Mesothelial cell of epicardium (in vitro differentiated cells): ENCODE measurements at regions not wholly inside any gene's neighbourhood (a gene's known extent, or its start where the extent isn't known, plus 50 kb on each side); places are given as distances from the start of the nearest gene placed in this dataset.
"Not testable (repeated sequence)": the region's sequence is repeated elsewhere in the genome, so short reads cannot be mapped to it uniquely, and the experiment has no call there.

Experiments
- DNase-seq, 2 experiments: peaks; one replicate each; pipeline ENCODE4 v3.0.0; 2021; ENCODE audit warnings: low spot score in 2 of 2; ENCODE audit not compliant: unreplicated experiment in 2 of 2
- H3K27ac Mint-ChIP-seq: 2 replicates; pipeline ENCODE4 v1.8.0; 2021; ENCODE audit warnings: mixed read lengths
- H3K27me3 Mint-ChIP-seq: 2 replicates; pipeline ENCODE4 v1.8.0; 2021; ENCODE audit warnings: low read depth, mixed read lengths
- H3K36me3 Mint-ChIP-seq: 2 replicates; pipeline ENCODE4 v1.8.0; 2021; ENCODE audit warnings: mixed read lengths
- H3K4me1 Mint-ChIP-seq: 2 replicates; pipeline ENCODE4 v1.8.0; 2021; ENCODE audit warnings: mixed read lengths
- H3K4me3 Mint-ChIP-seq: 2 replicates; pipeline ENCODE4 v1.8.0; 2021; ENCODE audit warnings: mild to moderate bottlenecking, moderate library complexity, mixed read lengths
- H3K9me3 Mint-ChIP-seq: 2 replicates; pipeline ENCODE4 v1.8.0; 2021; ENCODE audit warnings: mixed read lengths
- TF ChIP-seq, protein P1 (sequence below): fragments of 200-600 bp; sonication (generic); IDR thresholded peaks from one replicate; pipeline ENCODE4 v1.5.0; 2021; ENCODE audit warnings: antibody characterized with exemption; ENCODE audit not compliant: unreplicated experiment

GRCh38 chr13:64579331-64579730, 2650.8 kb downstream of the PCDH9 start:
- Mint-ChIP-seq H3K9me3 (peaks cover 14% of the 10 kb centered on the region), H3K36me3 (no peaks in the 10 kb centered on the region), H3K27ac (no peak overlapping the region), H3K4me3 (no peak overlapping the region), H3K4me1 (no peaks in the 10 kb centered on the region), H3K27me3 (no peaks in the 10 kb centered on the region)
- no peak for DNase-seq
- TF ChIP-seq, protein P1, sequence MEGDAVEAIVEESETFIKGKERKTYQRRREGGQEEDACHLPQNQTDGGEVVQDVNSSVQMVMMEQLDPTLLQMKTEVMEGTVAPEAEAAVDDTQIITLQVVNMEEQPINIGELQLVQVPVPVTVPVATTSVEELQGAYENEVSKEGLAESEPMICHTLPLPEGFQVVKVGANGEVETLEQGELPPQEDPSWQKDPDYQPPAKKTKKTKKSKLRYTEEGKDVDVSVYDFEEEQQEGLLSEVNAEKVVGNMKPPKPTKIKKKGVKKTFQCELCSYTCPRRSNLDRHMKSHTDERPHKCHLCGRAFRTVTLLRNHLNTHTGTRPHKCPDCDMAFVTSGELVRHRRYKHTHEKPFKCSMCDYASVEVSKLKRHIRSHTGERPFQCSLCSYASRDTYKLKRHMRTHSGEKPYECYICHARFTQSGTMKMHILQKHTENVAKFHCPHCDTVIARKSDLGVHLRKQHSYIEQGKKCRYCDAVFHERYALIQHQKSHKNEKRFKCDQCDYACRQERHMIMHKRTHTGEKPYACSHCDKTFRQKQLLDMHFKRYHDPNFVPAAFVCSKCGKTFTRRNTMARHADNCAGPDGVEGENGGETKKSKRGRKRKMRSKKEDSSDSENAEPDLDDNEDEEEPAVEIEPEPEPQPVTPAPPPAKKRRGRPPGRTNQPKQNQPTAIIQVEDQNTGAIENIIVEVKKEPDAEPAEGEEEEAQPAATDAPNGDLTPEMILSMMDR = no peak

DNA sequence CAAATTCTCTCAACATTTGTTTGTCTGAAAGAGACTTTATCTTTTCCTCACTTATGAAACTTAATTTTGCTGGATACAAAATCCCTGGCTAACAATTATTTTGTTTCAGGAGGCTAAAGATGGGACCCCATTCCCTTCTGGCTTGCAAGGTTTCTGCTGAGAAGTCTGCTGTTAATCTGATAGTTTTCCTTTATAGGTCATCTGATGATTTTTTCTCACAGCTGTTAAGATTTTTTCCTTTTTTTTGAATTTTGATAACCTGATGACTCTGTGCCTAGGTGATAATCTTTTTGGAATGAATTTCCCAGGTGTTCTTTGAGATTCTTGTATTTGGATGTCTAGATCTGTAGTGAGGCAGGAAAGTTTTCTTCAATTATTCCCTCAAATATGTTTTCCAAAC, 2661.4 kb downstream of the PCDH9 start:
- H3K27me3 Mint-ChIP-seq = no peaks in the 10 kb centered on the region
- H3K4me3 Mint-ChIP-seq = no peak overlapping the region
- H3K4me1 Mint-ChIP-seq = peaks cover 6% of the 10 kb centered on the region
- H3K9me3 Mint-ChIP-seq = peaks cover 75% of the 10 kb centered on the region
- DNase-seq = no peak
- H3K36me3 Mint-ChIP-seq = peaks cover 17% of the 10 kb centered on the region
- no peak overlapping the region for H3K27ac Mint-ChIP-seq
- TF ChIP-seq, protein P1 = no peak

GRCh38 chr13:64558031-64558430, 2672.1 kb downstream of the PCDH9 start:
- not testable (repeated sequence) for H3K36me3 Mint-ChIP-seq, H3K4me3 Mint-ChIP-seq, H3K4me1 Mint-ChIP-seq, DNase-seq, H3K27me3 Mint-ChIP-seq, H3K27ac Mint-ChIP-seq
- peaks cover 27% of the 10 kb centered on the region for H3K9me3 Mint-ChIP-seq

DNA sequence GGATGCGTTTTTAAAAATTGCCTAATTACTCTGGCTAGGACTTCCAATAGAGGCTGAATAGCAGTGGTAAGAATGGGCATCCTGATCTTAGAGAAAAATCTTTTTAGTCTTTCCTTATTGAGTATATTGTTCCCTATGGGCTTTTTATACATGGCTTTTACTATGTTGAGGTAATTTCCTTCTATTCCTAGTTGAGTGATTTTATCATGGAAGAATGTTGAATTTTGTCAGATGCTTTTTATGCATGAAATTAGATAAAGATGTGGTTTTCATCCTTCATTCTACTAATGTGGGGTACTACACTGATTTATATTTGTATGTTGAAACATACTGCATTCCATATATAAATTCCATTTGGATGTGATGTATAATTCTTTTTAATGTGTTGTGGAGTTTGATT, 2673.8 kb downstream of the PCDH9 start:
- peaks cover 17% of the 10 kb centered on the region for H3K9me3 Mint-ChIP-seq
- no peak overlapping the region for H3K27ac Mint-ChIP-seq
- TF ChIP-seq, protein P1 = no peak
- peaks cover 2% of the 10 kb centered on the region for H3K4me1 Mint-ChIP-seq
- no peak overlapping the region for H3K4me3 Mint-ChIP-seq
- DNase-seq = no peak
- no peaks in the 10 kb centered on the region for H3K36me3 Mint-ChIP-seq
- no peaks in the 10 kb centered on the region for H3K27me3 Mint-ChIP-seq

- peaks cover 5% of the 10 kb centered on the region for H3K4me1 Mint-ChIP-seq
- H3K36me3 Mint-ChIP-seq = peaks cover 2% of the 10 kb centered on the region
- H3K4me3 Mint-ChIP-seq = no peak overlapping the region
- peaks cover 19% of the 10 kb centered on the region for H3K9me3 Mint-ChIP-seq
- TF ChIP-seq, protein P1 = no peak
- no peaks in the 10 kb centered on the region for H3K27me3 Mint-ChIP-seq
- no peak overlapping the region for H3K27ac Mint-ChIP-seq
- DNase-seq = no peak
These were observed 2676.6 kb downstream of the PCDH9 start for GRCh38 chr13:64553411-64554129.

DNA sequence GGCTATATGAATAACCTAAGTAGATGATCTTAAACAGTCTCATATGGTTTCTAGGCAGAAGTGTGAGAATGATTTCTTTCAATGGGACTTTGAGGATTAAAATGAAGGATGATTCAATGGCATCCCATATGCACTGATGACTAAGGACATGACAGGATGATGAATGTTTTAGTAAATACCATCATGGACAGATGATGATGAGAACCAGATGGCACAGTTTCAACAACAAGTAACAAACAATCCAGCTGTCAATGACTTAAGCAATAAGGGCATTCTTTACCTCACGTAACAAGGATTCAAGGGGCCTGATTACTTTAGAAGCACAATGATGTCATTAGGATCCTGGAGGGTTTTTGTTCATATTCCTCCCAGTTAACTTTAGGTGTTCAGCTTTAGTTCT, 2678.4 kb downstream of the PCDH9 start:
- no peaks in the 10 kb centered on the region for H3K27me3 Mint-ChIP-seq
- TF ChIP-seq, protein P1 = no peak
- H3K4me3 Mint-ChIP-seq = no peak overlapping the region
- DNase-seq = no peak
- H3K36me3 Mint-ChIP-seq = peaks cover 2% of the 10 kb centered on the region
- H3K9me3 Mint-ChIP-seq = peaks cover 13% of the 10 kb centered on the region
- H3K27ac Mint-ChIP-seq = no peak overlapping the region
- H3K4me1 Mint-ChIP-seq = peaks cover 6% of the 10 kb centered on the region
